PC-3 (cell line): ENCODE measurements at regions not wholly inside any gene's neighbourhood (a gene's known extent, or its start where the extent isn't known, plus 50 kb on each side); places are given as distances from the start of the nearest gene placed in this dataset.

Experiments
- ATAC-seq: fragments of 200-7000 bp; cut with Tn5 transposase; 2 replicates; pipeline ENCODE4 v1.9.1; 2020; ENCODE audit warnings: mild to moderate bottlenecking, moderate library complexity
- BruUV-seq: library from RNA; stranded (reverse); fragments of 400-500 nt; replicated peaks from 2 replicates; lab custom pipeline; 2021; lab: Mats Ljungman, UMichigan
- CTCF ChIA-PET: fragments of 300-600 bp; sonication (Branson Sonifier 250); formaldehyde crosslinking; loops from one replicate; lab custom pipeline; 2022; ENCODE audit warnings: antibody characterized with exemption; lab: Charles Lee
- POLR2A ChIA-PET: fragments of 300-600 bp; sonication (Branson Sonifier 250); formaldehyde crosslinking; loops from one replicate; lab custom pipeline; 2022; ENCODE audit warnings: antibody characterized with exemption; ENCODE audit not compliant: unreplicated experiment; lab: Charles Lee
- DNase-seq: peaks from one replicate; pipeline ENCODE4 v3.0.0-alpha.2; 2015
- H2AFZ ChIP-seq: fragments of 300-600 bp; sonication (generic); 2 replicates; pipeline ENCODE4 v1.6.0; 2016; ENCODE audit warnings: antibody characterized with exemption, low read length
- H3F3A ChIP-seq: fragments of 300-600 bp; sonication (generic); one replicate; pipeline ENCODE4 v1.6.0; 2017; ENCODE audit warnings: antibody characterized with exemption, low read length, control low read depth, mild to moderate bottlenecking; ENCODE audit not compliant: unreplicated experiment
- H3K27ac ChIP-seq: fragments of 300-600 bp; sonication (generic); 2 replicates; pipeline ENCODE4 v1.5.1; 2016; ENCODE audit warnings: mild to moderate bottlenecking, low read length
- H3K27me3 ChIP-seq: fragments of 300-600 bp; sonication (generic); 2 replicates; pipeline ENCODE4 v1.6.1; 2016; ENCODE audit warnings: low read length, mixed read lengths
- H3K36me3 ChIP-seq: fragments of 300-600 bp; sonication (generic); 2 replicates; pipeline ENCODE4 v1.6.1; 2016; ENCODE audit warnings: low read depth, mixed run types, low read length, mixed read lengths
- H3K4me1 ChIP-seq: fragments of 300-600 bp; sonication (generic); 2 replicates; pipeline ENCODE4 v1.5.1; 2016; ENCODE audit warnings: low read length; ENCODE audit not compliant: insufficient read depth
- H3K4me2 ChIP-seq: fragments of 300-600 bp; sonication (generic); 2 replicates; pipeline ENCODE4 v1.6.0; 2016; ENCODE audit warnings: low read length
- H3K4me3 ChIP-seq: fragments of 300-600 bp; sonication (generic); 2 replicates; pipeline ENCODE4 v1.5.1; 2016; ENCODE audit warnings: mild to moderate bottlenecking, low read length, mixed read lengths
- H3K79me2 ChIP-seq: fragments of 300-600 bp; sonication (generic); 2 replicates; pipeline ENCODE4 v1.6.1; 2017; ENCODE audit warnings: low read length, mixed read lengths
- H3K9ac ChIP-seq: fragments of 300-600 bp; sonication (generic); 2 replicates; pipeline ENCODE4 v1.6.0; 2016; ENCODE audit warnings: mild to moderate bottlenecking, low read length
- H3K9me2 ChIP-seq: fragments of 300-600 bp; sonication (generic); replicated peaks from 2 replicates; pipeline ENCODE4 v1.6.1; 2016; ENCODE audit warnings: mixed run types, low read length, mixed read lengths
- H3K9me3 ChIP-seq: fragments of 300-600 bp; sonication (generic); 2 replicates; pipeline ENCODE4 v1.6.1; 2016; ENCODE audit warnings: low read length, mixed read lengths
- H4K20me1 ChIP-seq: fragments of 300-600 bp; sonication (generic); 2 replicates; pipeline ENCODE4 v1.6.1; 2016; ENCODE audit warnings: low read length, mixed read lengths
- CTCF ChIP-seq: fragments of 300-600 bp; sonication (generic); conservative IDR thresholded peaks from 2 replicates; pipeline ENCODE4 v1.5.1; 2017; ENCODE audit warnings: antibody characterized with exemption, low read depth, mild to moderate bottlenecking, low read length
- EZH2 ChIP-seq: fragments of 300-600 bp; sonication (generic); IDR thresholded peaks from one replicate; pipeline ENCODE4 v1.6.1; 2017; ENCODE audit warnings: antibody characterized with exemption, mild to moderate bottlenecking, low read length; ENCODE audit not compliant: unreplicated experiment
- EZH2phosphoT487 ChIP-seq: fragments of 300-600 bp; sonication (generic); IDR thresholded peaks from 2 replicates; pipeline ENCODE4 v1.6.1; 2018; ENCODE audit warnings: mild to moderate bottlenecking, antibody characterized with exemption, low read length, borderline replicate concordance
- intact Hi-C: fragments of 100-400 bp; cut with micrococcal nuclease; formaldehyde crosslinking; loops from 2 replicates; pipeline ENCODE4 v1.9.0; 2023

- DNase-seq: no peak
- Histone ChIP-seq H3K9me2 (no peaks in the 10 kb centered on the region), H3F3A (no peaks in the 10 kb centered on the region), H3K9ac (no peak overlapping the region), H2AFZ (no peak overlapping the region), H3K27ac (no peak overlapping the region), H3K4me2 (no peak overlapping the region), H3K36me3 (no peaks in the 10 kb centered on the region; the same call in 1 of the 2 replicates), H3K79me2 (no peaks in the 10 kb centered on the region), H3K4me3 (no peak overlapping the region), H3K27me3 (no peaks in the 10 kb centered on the region), H3K4me1 (no peaks in the 10 kb centered on the region), H3K9me3 (no peaks in the 10 kb centered on the region), H4K20me1 (no peaks in the 10 kb centered on the region)
- no TSS peak for BruUV-seq
- ChIA-PET POLR2A (no interaction called here), CTCF (no interaction called here)
- ATAC-seq: no peak
- intact Hi-C loops: no loop called here
- no peak for TF ChIP-seq EZH2
- no peak for TF ChIP-seq CTCF
- no peak for TF ChIP-seq EZH2phosphoT487
Observed at GRCh38 chrX:33970028-33970967, 161.8 kb downstream of the FAM47A start.

- no TSS peak for BruUV-seq
- Histone ChIP-seq H3K27ac (no peak overlapping the region), H3K36me3 (no peaks in the 10 kb centered on the region), H3K9me2 (no peaks in the 10 kb centered on the region), H3K9me3 (no peaks in the 10 kb centered on the region), H2AFZ (no peak overlapping the region), H3K27me3 (no peaks in the 10 kb centered on the region), H3K9ac (no peak overlapping the region), H3K4me2 (no peak overlapping the region), H3F3A (no peaks in the 10 kb centered on the region), H3K4me3 (no peak overlapping the region), H4K20me1 (no peaks in the 10 kb centered on the region), H3K79me2 (no peaks in the 10 kb centered on the region), H3K4me1 (no peaks in the 10 kb centered on the region)
- ATAC-seq (no peak), DNase-seq (no peak)
- CTCF ChIA-PET: no interaction called here
- POLR2A ChIA-PET: no interaction called here
- TF ChIP-seq EZH2phosphoT487: no peak
- no peak for TF ChIP-seq EZH2
- TF ChIP-seq CTCF: no peak
- intact Hi-C loops: no loop called here
Observed at GRCh38 chrX:33969105-33969504, 163.0 kb downstream of the FAM47A start.

- POLR2A ChIA-PET: no interaction called here
- no peaks in the 10 kb centered on the region for H4K20me1 ChIP-seq
- TF ChIP-seq EZH2: no peak
- TF ChIP-seq CTCF: no peak
- TF ChIP-seq EZH2phosphoT487: no peak
- no peak overlapping the region for H3K9ac ChIP-seq
- H3K9me3 ChIP-seq: no peaks in the 10 kb centered on the region
- no peak overlapping the region for H2AFZ ChIP-seq
- no peaks in the 10 kb centered on the region for H3F3A ChIP-seq
- no peak overlapping the region for H3K27ac ChIP-seq
- no peaks in the 10 kb centered on the region for H3K4me1 ChIP-seq
- intact Hi-C loops: no loop called here
- H3K4me3 ChIP-seq: no peak overlapping the region
- no peaks in the 10 kb centered on the region for H3K36me3 ChIP-seq
- CTCF ChIA-PET: no interaction called here
- H3K4me2 ChIP-seq: no peak overlapping the region
- no TSS peak for BruUV-seq
- DNase-seq (no peak), ATAC-seq (no peak)
- no peaks in the 10 kb centered on the region for H3K9me2 ChIP-seq
- H3K79me2 ChIP-seq: no peaks in the 10 kb centered on the region
- no peaks in the 10 kb centered on the region for H3K27me3 ChIP-seq
Observed at GRCh38 chrX:33968611-33969010, 163.5 kb downstream of the FAM47A start.
